ENCODE measurements at regions not wholly inside any gene's neighbourhood (a gene's known extent, or its start where the extent isn't known, plus 50 kb on each side); places are given as distances from the start of the nearest gene placed in this dataset.

GRCh38 chr13:89212186-89212585 lies 1541.0 kb downstream of the SLITRK5 start:
- BruUV-seq (replicated peaks) = no TSS peak
- Histone ChIP-seq H3K4me1 (replicated peaks in 1 of 2; ENCODE audit: control insufficient read depth in 2 of 2, insufficient read depth in 2 of 2, low read length in 2 of 2) (no peaks in the 10 kb centered on the region), H3K27ac (ENCODE audit: extremely low read depth, low read depth, low read length) (no peak overlapping the region), H3K9ac (ENCODE audit: insufficient read depth in 1 of 2, low read depth in 2 of 2, low read length in 2 of 2) (no peak overlapping the region), H3K79me2 (ENCODE audit: control insufficient read depth, insufficient read depth, low read length) (no peaks in the 10 kb centered on the region), H3K9me1 (ENCODE audit: control insufficient read depth, insufficient read depth, low read length) (no peaks in the 10 kb centered on the region), H3K4me3 (no peak overlapping the region), H3K36me3 (ENCODE audit: control insufficient read depth, insufficient read depth, low read length) (no peaks in the 10 kb centered on the region), H3K4me2 (ENCODE audit: insufficient read depth, low read length) (no peak overlapping the region), H3K27me3 (ENCODE audit: control insufficient read depth in 2 of 2, insufficient read depth in 2 of 2, low read length in 2 of 2) (no peaks in the 10 kb centered on the region), H3K9me3 (replicated peaks; ENCODE audit: control insufficient read depth, insufficient read depth, low read depth, low read length) (no peaks in the 10 kb centered on the region), H4K20me1 (replicated peaks; ENCODE audit: control insufficient read depth, insufficient read depth, low read length) (no peaks in the 10 kb centered on the region), H2AFZ (ENCODE audit: low read depth, low read length) (no peak overlapping the region)
- DNase-seq (ENCODE audit: extremely low read depth in 1 of 4, low spot score in 3 of 4) (no peak), FAIRE-seq (no peak), ATAC-seq (no peak)
- CTCF ChIA-PET (ENCODE audit: low intra/inter-chr PET ratio) = no interaction called here
- TF ChIP-seq RFX7 (CRISPR knock-in tag; IDR thresholded peaks at IDR 0.05) = no peak
- TF ChIP-seq FOXO4 (CRISPR knock-in tag; IDR thresholded peaks at IDR 0.05) = no peak
- no peak for TF ChIP-seq ZC3H8 (IDR thresholded peaks at IDR 0.05)
- TF ChIP-seq POLR3G (IDR thresholded peaks at IDR 0.05; ENCODE audit: extremely low read depth, insufficient read length, insufficient replicate concordance) = no peak
- no peak for TF ChIP-seq HDAC6 (IDR thresholded peaks at IDR 0.05; ENCODE audit: low read depth, low read length)
- TF ChIP-seq NFRKB (IDR thresholded peaks at IDR 0.05; ENCODE audit: low read depth) = no peak
- no peak for TF ChIP-seq MYBL2 (IDR thresholded peaks at IDR 0.05; ENCODE audit: low read depth)
- TF ChIP-seq MYBL2 (CRISPR knock-in tag; IDR thresholded peaks at IDR 0.05; ENCODE audit: borderline replicate concordance) = no peak
- TF ChIP-seq NR2C1 (IDR thresholded peaks at IDR 0.05) = no peak
- no peak for TF ChIP-seq NR2C1 (tag; IDR thresholded peaks at IDR 0.05)
- TF ChIP-seq MEF2A (IDR thresholded peaks at IDR 0.05; ENCODE audit: control insufficient read depth, low read depth, low read length) = no peak
- in situ Hi-C loops (cut with MboI) = no loop called here
- POLR2A ChIA-PET = no interaction called here
- intact Hi-C loops (cut with micrococcal nuclease) = no loop called here
- WGBS (ENCODE audit: insufficient coverage, low coverage, missing lambda C conversion rate) = 0% methylated on average over 1 of the region's 1 CpG

Data from K562 (cell line).